IMR-90 (cell line): ENCODE measurements at regions not wholly inside any gene's neighbourhood (a gene's known extent, or its start where the extent isn't known, plus 50 kb on each side); places are given as distances from the start of the nearest gene placed in this dataset.

Experiments
- ATAC-seq: fragments of 200-7000 bp; cut with Tn5 transposase; 2 replicates; pipeline ENCODE4 v1.9.1; 2020; ENCODE audit warnings: low read depth, mild to moderate bottlenecking, moderate library complexity
- BruUV-seq: library from RNA; stranded (reverse); fragments of 400-500 nt; replicated peaks from 2 replicates; lab custom pipeline; 2021; lab: Mats Ljungman, UMichigan
- CTCF ChIA-PET: fragments of 300-600 bp; formaldehyde crosslinking; extraction: SDS; loops from one replicate; lab custom pipeline; 2021; ENCODE audit warnings: antibody characterized with exemption; lab: Yijun Ruan, JAX
- POLR2A ChIA-PET: fragments of 300-600 bp; sonication (Branson Sonifier 250); formaldehyde crosslinking; loops from one replicate; lab custom pipeline; 2022; ENCODE audit warnings: antibody characterized with exemption; ENCODE audit not compliant: unreplicated experiment; lab: Charles Lee
- DNase-seq: peaks from one replicate; pipeline ENCODE4 v3.0.0; 2013
- H2AFZ ChIP-seq: replicated peaks from 2 replicates; pipeline ENCODE3; 2013; ENCODE audit warnings: low read length, mild to moderate bottlenecking; ENCODE audit not compliant: poor library complexity
- H2AK5ac ChIP-seq: 2 replicates; pipeline ENCODE4 v1.6.1; 2013; ENCODE audit warnings: low read depth, low read length, inconsistent platforms
- H2AK9ac ChIP-seq: replicated peaks from 2 replicates; pipeline ENCODE3; 2013; ENCODE audit warnings: mild to moderate bottlenecking, low read depth, low read length, moderate library complexity; ENCODE audit not compliant: poor library complexity
- H2BK120ac ChIP-seq: 2 replicates; pipeline ENCODE4 v1.6.1; 2013; ENCODE audit warnings: low read depth, low read length, inconsistent platforms
- H2BK15ac ChIP-seq: 3 replicates; pipeline ENCODE4 v1.6.1; 2013; ENCODE audit warnings: low read depth, low read length, inconsistent platforms
- H2BK20ac ChIP-seq: 2 replicates; pipeline ENCODE4 v1.6.1; 2013; ENCODE audit warnings: low read depth, mild to moderate bottlenecking, inconsistent platforms, low read length, moderate library complexity
- H2BK5ac ChIP-seq: 2 replicates; pipeline ENCODE4 v1.6.1; 2013; ENCODE audit warnings: mild to moderate bottlenecking, low read depth, low read length, inconsistent platforms; ENCODE audit not compliant: poor library complexity, severe bottlenecking
- H3K14ac ChIP-seq: replicated peaks from 2 replicates; pipeline ENCODE4 v1.6.1; 2013; ENCODE audit warnings: low read depth, low read length, inconsistent platforms
- H3K18ac ChIP-seq: 2 replicates; pipeline ENCODE4 v1.6.1; 2013; ENCODE audit warnings: low read depth, low read length, control low read depth
- H3K23ac ChIP-seq: 2 replicates; pipeline ENCODE4 v1.6.1; 2013; ENCODE audit warnings: low read depth, low read length, inconsistent platforms
- H3K27ac ChIP-seq: 2 replicates; pipeline ENCODE4 v1.5.1; 2013; ENCODE audit warnings: mild to moderate bottlenecking, control low read depth, low read length; ENCODE audit not compliant: insufficient read depth
- H3K27me3 ChIP-seq: 2 replicates; pipeline ENCODE4 v1.6.1; 2013; ENCODE audit warnings: low read length; ENCODE audit not compliant: control insufficient read depth, insufficient read depth
- H3K36me3 ChIP-seq: 2 replicates; pipeline ENCODE4 v1.6.1; 2013; ENCODE audit warnings: low read length, mixed read lengths; ENCODE audit not compliant: control insufficient read depth, insufficient read depth
- H3K4ac ChIP-seq: 2 replicates; pipeline ENCODE4 v1.6.1; 2013; ENCODE audit warnings: low read depth, low read length, inconsistent platforms
- H3K4me1 ChIP-seq: 2 replicates; pipeline ENCODE4 v1.6.1; 2013; ENCODE audit warnings: low read length, mixed read lengths; ENCODE audit not compliant: control insufficient read depth, insufficient read depth
- H3K4me2 ChIP-seq: 2 replicates; pipeline ENCODE4 v1.6.1; 2013; ENCODE audit warnings: low read depth, mild to moderate bottlenecking, control low read depth, low read length, moderate library complexity
- H3K4me3 ChIP-seq: 2 replicates; pipeline ENCODE4 v1.5.1; 2013; ENCODE audit warnings: low read depth, mild to moderate bottlenecking, control low read depth, low read length, moderate library complexity; ENCODE audit not compliant: insufficient read depth
- H3K56ac ChIP-seq: 2 replicates; pipeline ENCODE4 v1.6.1; 2013; ENCODE audit warnings: low read length, inconsistent platforms; ENCODE audit not compliant: insufficient read depth; ENCODE audit errors: extremely low read depth
- H3K79me1 ChIP-seq, 2 experiments: 2 replicates each; pipeline ENCODE4 v1.6.1; 2013; ENCODE audit warnings: low read length in 2 of 2, inconsistent platforms in 1 of 2, low read depth in 1 of 2
- H3K9ac ChIP-seq: 2 replicates; pipeline ENCODE4 v1.6.1; 2013; ENCODE audit warnings: low read depth, low read length, control low read depth
- H3K9me1 ChIP-seq: 2 replicates; pipeline ENCODE4 v1.6.1; 2013; ENCODE audit warnings: low read length, inconsistent platforms; ENCODE audit not compliant: insufficient read depth
- H3K9me3 ChIP-seq: 2 replicates; pipeline ENCODE4 v1.6.1; 2013; ENCODE audit warnings: low read length; ENCODE audit not compliant: control insufficient read depth, insufficient read depth
- H4K20me1 ChIP-seq: 2 replicates; pipeline ENCODE4 v1.6.1; 2013; ENCODE audit warnings: low read length, inconsistent platforms; ENCODE audit not compliant: insufficient read depth
- H4K5ac ChIP-seq: 2 replicates; pipeline ENCODE4 v1.6.1; 2013; ENCODE audit warnings: mild to moderate bottlenecking, low read depth, low read length, control low read depth
- H4K8ac ChIP-seq, 2 experiments: 2 replicates each; pipeline ENCODE4 v1.6.1; 2013; ENCODE audit warnings: low read depth in 2 of 2, low read length in 2 of 2, control low read depth in 1 of 2, inconsistent platforms in 1 of 2
- H4K91ac ChIP-seq: 2 replicates; pipeline ENCODE4 v1.6.1; 2013; ENCODE audit warnings: low read depth, low read length, inconsistent platforms; ENCODE audit not compliant: insufficient read depth
- BHLHE40 ChIP-seq: fragments of 150-350 bp; IDR thresholded peaks from 2 replicates; pipeline ENCODE4 v1.6.1; 2016; ENCODE audit warnings: mild to moderate bottlenecking, low read depth, low read length
- CEBPB ChIP-seq: IDR thresholded peaks from 2 replicates; pipeline ENCODE4 v1.6.1; 2012; ENCODE audit warnings: low read depth, low read length, improper control_type of control experiment
- CHD1 ChIP-seq: IDR thresholded peaks from 2 replicates; pipeline ENCODE4 v1.6.1; 2012; ENCODE audit warnings: low read depth, low read length, improper control_type of control experiment
- MAFK ChIP-seq: IDR thresholded peaks from 2 replicates; pipeline ENCODE4 v1.6.1; 2012; ENCODE audit warnings: low read depth, low read length, improper control_type of control experiment
- MAZ ChIP-seq: IDR thresholded peaks from 2 replicates; pipeline ENCODE4 v1.6.1; 2012; ENCODE audit warnings: low read depth, mild to moderate bottlenecking, low read length, improper control_type of control experiment, moderate library complexity, borderline replicate concordance
- MXI1 ChIP-seq: IDR thresholded peaks from 2 replicates; pipeline ENCODE4 v1.6.1; 2012; ENCODE audit warnings: low read depth, mild to moderate bottlenecking, low read length, moderate library complexity, borderline replicate concordance
- NFE2L2 ChIP-seq: fragments of 150-350 bp; IDR thresholded peaks from 2 replicates; pipeline ENCODE4 v1.6.1; 2016; ENCODE audit warnings: low read depth, mild to moderate bottlenecking, low read length
- SMC3 ChIP-seq: fragments of 150-350 bp; IDR thresholded peaks from 2 replicates; pipeline ENCODE4 v1.6.1; 2016; ENCODE audit warnings: low read depth, mild to moderate bottlenecking, antibody characterized with exemption, low read length, moderate library complexity
- WGBS, 2 experiments: methylation state at CpG; one replicate each; pipeline versions ENCODE4 v1.1.5 to v1.1.7; 2013; ENCODE audit warnings: missing lambda C conversion rate in 2 of 2; ENCODE audit not compliant: insufficient read length in 1 of 2; ENCODE audit errors: extremely low coverage in 2 of 2; 5-methylcytosine and 5-hydroxymethylcytosine counted together
- dilution Hi-C: fragments of 300-500 bp; cut with HindIII; formaldehyde crosslinking; loops from one replicate; pipeline ENCODE4 v1.14.3; 2018; ENCODE audit warnings: low sequenced_read_pairs; ENCODE audit not compliant: unreplicated experiment
- in situ Hi-C: fragments of 300-500 bp; cut with MboI; formaldehyde crosslinking; loops from 3 replicates; pipeline ENCODE4 v1.14.3; 2019; ENCODE audit warnings: low sequenced_read_pairs, inconsistent platforms, mixed read lengths
- intact Hi-C: fragments of 100-400 bp; cut with micrococcal nuclease; formaldehyde crosslinking; loops from 2 replicates; pipeline ENCODE4 v1.10.0; 2022

- ATAC-seq (no peak), DNase-seq (no peak)
- Histone ChIP-seq H3K4me2 (no peak overlapping the region), H3K9me3 (no peaks in the 10 kb centered on the region), H3K27ac (no peak overlapping the region), H2AK9ac (no peak overlapping the region), H3K14ac (no peak overlapping the region), H2BK120ac (no peak overlapping the region), H2AFZ (no peak overlapping the region), H4K5ac (no peak overlapping the region), H3K23ac (no peak overlapping the region), H2BK15ac (no peak overlapping the region), H3K4me1 (no peaks in the 10 kb centered on the region), H3K79me1 (no peaks in the 10 kb centered on the region), H3K56ac (no peak overlapping the region), H3K36me3 (no peaks in the 10 kb centered on the region), H3K9ac (no peak overlapping the region), H2AK5ac (no peak overlapping the region), H3K4me3 (no peak overlapping the region), H3K27me3 (peaks cover 34% of the 10 kb centered on the region), H2BK5ac (no peak overlapping the region), H3K4ac (no peak overlapping the region), H4K8ac (no peak overlapping the region), H2BK20ac (no peak overlapping the region), H4K20me1 (no peaks in the 10 kb centered on the region), H3K9me1 (no peaks in the 10 kb centered on the region), H3K18ac (no peak overlapping the region), H4K91ac (no peak overlapping the region)
- dilution Hi-C loops, result no loop called here
- ChIA-PET CTCF (no interaction called here), POLR2A (no interaction called here)
- TF ChIP-seq BHLHE40 (no peak), MAZ (no peak), CEBPB (no peak), CHD1 (no peak), SMC3 (no peak), NFE2L2 (no peak), MAFK (no peak), MXI1 (no peak)
- intact Hi-C loops, result no loop called here
- whole genome bisulfite sequencing, 2 experiments, result no CpG with 5 or more reads among the region's 2 CpGs
- BruUV-seq, result no TSS peak
- in situ Hi-C loops, result no loop called here
Observed at GRCh38 chr3:193848547-193848946, 255.5 kb downstream of the OPA1 start.
